Liver (tissue), 8 donors: ENCODE measurements at regions not wholly inside any gene's neighbourhood (a gene's known extent, or its start where the extent isn't known, plus 50 kb on each side); places are given as distances from the start of the nearest gene placed in this dataset.

Source experiments
- DNase-seq: peaks from one replicate; pipeline ENCODE4 v3.0.0-alpha.2; 2017; ENCODE audit warnings: low spot score
- H3K27ac ChIP-seq, 2 donors: one replicate each; pipeline ENCODE4 v1.7.0; 2013; ENCODE audit warnings: inconsistent platforms in 2 of 2, low read length in 2 of 2, control low read depth in 1 of 2, low read depth in 1 of 2, mild to moderate bottlenecking in 1 of 2
- H3K27me3 ChIP-seq, 4 donors: one replicate each; pipeline versions ENCODE4 v1.6.1 to v1.7.0; 2013; ENCODE audit warnings: low read length in 3 of 4, inconsistent platforms in 1 of 4, mild to moderate bottlenecking in 1 of 4, moderate library complexity in 1 of 4; ENCODE audit not compliant: control insufficient read depth in 4 of 4, insufficient read depth in 4 of 4
- H3K36me3 ChIP-seq, 4 donors: one replicate each; pipeline versions ENCODE4 v1.6.1 to v1.7.0; 2013; ENCODE audit warnings: low read length in 3 of 4, mild to moderate bottlenecking in 3 of 4, low read depth in 1 of 4, moderate library complexity in 1 of 4; ENCODE audit not compliant: control insufficient read depth in 4 of 4, insufficient read depth in 3 of 4
- H3K4me1 ChIP-seq, 4 donors: one replicate each; pipeline versions ENCODE4 v1.6.1 to v1.7.0; 2013; ENCODE audit warnings: low read length in 3 of 4, mild to moderate bottlenecking in 3 of 4, moderate library complexity in 1 of 4; ENCODE audit not compliant: control insufficient read depth in 4 of 4, insufficient read depth in 4 of 4
- H3K4me3 ChIP-seq, 3 donors: one replicate each; pipeline versions ENCODE4 v1.6.1 to v1.7.0; 2013; ENCODE audit warnings: low read length in 3 of 3, control low read depth in 1 of 3, low read depth in 1 of 3, mild to moderate bottlenecking in 1 of 3
- H3K9ac ChIP-seq, 2 donors: one replicate each; pipeline ENCODE4 v1.7.0; 2013; ENCODE audit warnings: low read length in 2 of 2, mild to moderate bottlenecking in 2 of 2, moderate library complexity in 2 of 2, control low read depth in 1 of 2, low read depth in 1 of 2
- H3K9me3 ChIP-seq, 4 donors: one replicate each; pipeline versions ENCODE4 v1.6.1 to v1.7.0; 2013; ENCODE audit warnings: low read length in 3 of 4; ENCODE audit not compliant: control insufficient read depth in 4 of 4
- CTCF ChIP-seq: fragments of 150-350 bp; IDR thresholded peaks from 2 replicates; pipeline ENCODE4 v1.5.1; 2017; ENCODE audit warnings: improper control_type of control experiment, low read depth, low read length; ENCODE audit not compliant: missing input control
- HNF4A ChIP-seq, 2 donors: conservative IDR thresholded peaks; 2 replicates each; pipeline ENCODE4 v1.6.1; 2016; ENCODE audit warnings: antibody characterized with exemption in 2 of 2, mild to moderate bottlenecking in 2 of 2
- HNF4G ChIP-seq: IDR thresholded peaks from 2 replicates; pipeline ENCODE4 v1.6.1; 2016; ENCODE audit warnings: antibody characterized with exemption
- JUND ChIP-seq, 2 donors: IDR thresholded peaks; 2 replicates each; pipeline ENCODE4 v1.6.1; 2016; ENCODE audit warnings: antibody characterized with exemption in 2 of 2
- MAX ChIP-seq: IDR thresholded peaks from 2 replicates; pipeline ENCODE4 v1.6.1; 2016; ENCODE audit warnings: antibody characterized with exemption
- NR2F2 ChIP-seq: IDR thresholded peaks from 2 replicates; pipeline ENCODE4 v1.6.1; 2016; ENCODE audit warnings: antibody characterized with exemption
- REST ChIP-seq: IDR thresholded peaks from 2 replicates; pipeline ENCODE4 v1.6.1; 2016; ENCODE audit warnings: antibody characterized with exemption, mild to moderate bottlenecking
- ZBTB33 ChIP-seq: IDR thresholded peaks from 2 replicates; pipeline ENCODE4 v1.6.1; 2016; ENCODE audit warnings: antibody characterized with exemption
- WGBS: extraction: QIAGEN DNeasy Blood & Tissue Kit; methylation state at CpG from one replicate; pipeline ENCODE4 v1.1.7; 2013; 5-methylcytosine and 5-hydroxymethylcytosine counted together
- donor health status: healthy.
- donor health status: healthy.
- donor health status: healthy.
- donor health status: healthy.
- donor health status: healthy.

- DNase-seq = no peak
- Histone ChIP-seq H3K4me3 (no peak overlapping the region), H3K27me3 (no peaks in the 10 kb centered on the region), H3K9me3 (no peaks in the 10 kb centered on the region), H3K9ac (no peak overlapping the region), H3K4me1 (no peaks in the 10 kb centered on the region), H3K27ac (no peak overlapping the region), H3K36me3 (no peaks in the 10 kb centered on the region)
- no peak for TF ChIP-seq MAX
- no peak for TF ChIP-seq CTCF
- TF ChIP-seq JUND (IDR thresholded peaks at IDR 0.05) = no peak
- no peak for TF ChIP-seq HNF4G
- 36% methylated on average over 2 of the region's 2 CpGs for WGBS
Observed at GRCh38 chr11:109027851-109028250, 363.0 kb downstream of the DDX10 start.

GRCh38 chr11:109029927-109030326 lies 365.1 kb downstream of the DDX10 start:
- H3K4me1 ChIP-seq = no peaks in the 10 kb centered on the region
- no peak overlapping the region for H3K4me3 ChIP-seq
- H3K9me3 ChIP-seq = no peaks in the 10 kb centered on the region
- no peak for TF ChIP-seq HNF4A (conservative IDR thresholded peaks at IDR 0.05)
- no peak for TF ChIP-seq ZBTB33
- TF ChIP-seq REST = no peak
- no peaks in the 10 kb centered on the region for H3K36me3 ChIP-seq
- H3K9ac ChIP-seq = no peak overlapping the region
- no peaks in the 10 kb centered on the region for H3K27me3 ChIP-seq
- 60% methylated on average over 5 of the region's 5 CpGs for WGBS
- DNase-seq = no peak
- no peak overlapping the region for H3K27ac ChIP-seq

- no peaks in the 10 kb centered on the region for H3K36me3 ChIP-seq
- TF ChIP-seq MAX (no peak), NR2F2 (no peak)
- H3K27me3 ChIP-seq = no peaks in the 10 kb centered on the region
- H3K9me3 ChIP-seq = no peaks in the 10 kb centered on the region
- no peaks in the 10 kb centered on the region for H3K4me1 ChIP-seq
- no peak overlapping the region for H3K9ac ChIP-seq
- DNase-seq = no peak
- 52% methylated on average over 2 of the region's 2 CpGs for WGBS
- no peak overlapping the region for H3K4me3 ChIP-seq
- H3K27ac ChIP-seq = no peak overlapping the region
Observed at GRCh38 chr11:109033627-109034338, 368.9 kb downstream of the DDX10 start.
